HepG2 (cell line): ENCODE measurements at regions not wholly inside any gene's neighbourhood (a gene's known extent, or its start where the extent isn't known, plus 50 kb on each side); places are given as distances from the start of the nearest gene placed in this dataset.

Experiments used
- ATAC-seq: fragments of 200-7000 bp; cut with Tn5 transposase; 3 replicates; pipeline ENCODE4 v1.9.1; 2020; ENCODE audit warnings: mild to moderate bottlenecking, moderate library complexity
- BruUV-seq: library from RNA; stranded (reverse); fragments of 400-500 nt; replicated peaks from 2 replicates; lab custom pipeline; 2021; lab: Mats Ljungman, UMichigan
- CTCF ChIA-PET: fragments of 300-600 bp; formaldehyde crosslinking; extraction: SDS; loops from one replicate; lab custom pipeline; 2021; ENCODE audit warnings: low total read pairs, inconsistent platforms, low intra/inter-chr PET ratio; lab: Yijun Ruan, JAX
- POLR2A ChIA-PET: fragments of 350-600 bp; sonication (Branson Sonifier 250); formaldehyde crosslinking; loops from one replicate; lab custom pipeline; 2020; ENCODE audit warnings: antibody characterized with exemption, inconsistent platforms; lab: Yijun Ruan, JAX
- DNase-seq: peaks from one replicate; pipeline ENCODE4 v3.0.0-alpha.2; 2015; ENCODE audit warnings: low spot score
- FAIRE-seq: peaks from 3 replicates; lab custom pipeline; 2011; peaks lifted over from hg19 to GRCh38; lab: Jason Lieb, UNC
- H2AFZ ChIP-seq: one replicate; pipeline ENCODE4 v1.6.1; 2011; ENCODE audit warnings: low read length, inconsistent platforms
- H3K27ac ChIP-seq: fragments of 300-600 bp; 3 replicates; pipeline ENCODE4 v1.8.0; 2011; ENCODE audit warnings: mixed run types, mild to moderate bottlenecking, mixed read lengths, low read length, inconsistent platforms; ENCODE audit not compliant: insufficient read depth; ENCODE audit errors: extremely low read length
- H3K27me3 ChIP-seq, 2 experiments: fragments of 200-600 bp in 1 of 2; 2 replicates in 1 of 2; 3 replicates in 1 of 2; pipeline versions ENCODE4 v1.6.0 to v1.8.0; 2011; ENCODE audit warnings: low read length in 2 of 2, mild to moderate bottlenecking in 2 of 2, moderate library complexity in 2 of 2, inconsistent platforms in 1 of 2; ENCODE audit not compliant: insufficient read depth in 2 of 2, control insufficient read depth in 1 of 2
- H3K36me3 ChIP-seq, 2 experiments: fragments of 200-600 bp in 1 of 2; replicated peaks in 1 of 2; 2 replicates in 1 of 2; 3 replicates in 1 of 2; pipeline versions ENCODE4 v1.5.1 to v1.8.0; 2011; ENCODE audit warnings: low read length in 2 of 2, inconsistent platforms in 1 of 2; ENCODE audit not compliant: insufficient read depth in 2 of 2, control insufficient read depth in 1 of 2
- H3K4me1 ChIP-seq: 2 replicates; pipeline ENCODE4 v1.5.1; 2012; ENCODE audit warnings: low read length, inconsistent platforms; ENCODE audit not compliant: insufficient read depth
- H3K4me2 ChIP-seq: 2 replicates; pipeline ENCODE4 v1.6.0; 2011; ENCODE audit warnings: low read depth, low read length, inconsistent platforms
- H3K4me3 ChIP-seq, 3 experiments: fragments of 200-600 bp in 1 of 3; sonication (generic), shearing (Covaris generic) in 1 of 3; replicated peaks in 1 of 3; 2 replicates each; pipeline ENCODE4 v1.5.1; 2011 to 2016; ENCODE audit warnings: low read length in 3 of 3, inconsistent platforms in 2 of 3, low read depth in 2 of 3, mild to moderate bottlenecking in 2 of 3, control low read depth in 1 of 3, mixed read lengths in 1 of 3; ENCODE audit not compliant: insufficient read depth in 1 of 3
- H3K79me2 ChIP-seq: one replicate; pipeline ENCODE4 v1.6.1; 2011; ENCODE audit warnings: low read length, inconsistent platforms; ENCODE audit not compliant: insufficient read depth
- H3K9ac ChIP-seq: 2 replicates; pipeline ENCODE4 v1.6.0; 2011; ENCODE audit warnings: mild to moderate bottlenecking, low read depth, low read length, inconsistent platforms; ENCODE audit not compliant: insufficient read depth
- H3K9me3 ChIP-seq: 2 replicates; pipeline ENCODE4 v1.5.1; 2012; ENCODE audit warnings: mild to moderate bottlenecking, low read length
- H4K20me1 ChIP-seq: 2 replicates; pipeline ENCODE4 v1.6.0; 2011; ENCODE audit warnings: inconsistent platforms, mild to moderate bottlenecking, low read length, moderate library complexity; ENCODE audit not compliant: insufficient read depth
- ARNT ChIP-seq: fragments of 450-650 bp; IDR thresholded peaks from 2 replicates; pipeline ENCODE4 v1.6.1; 2017
- KAT7 ChIP-seq: IDR thresholded peaks from 2 replicates; pipeline ENCODE4 v1.6.1; 2018; ENCODE audit warnings: borderline replicate concordance, missing compliant biosample characterization
- MLLT10 ChIP-seq: sonication (generic); formaldehyde crosslinking; IDR thresholded peaks from 2 replicates; pipeline ENCODE4 v1.4.0; 2020; ENCODE audit warnings: missing genetic modification reagents
- NFKB2 ChIP-seq: sonication (generic); formaldehyde crosslinking; IDR thresholded peaks from 2 replicates; pipeline ENCODE4 v1.4.0; 2020; ENCODE audit warnings: missing genetic modification reagents, borderline replicate concordance
- PLRG1 ChIP-seq: fragments of 450-650 bp; conservative IDR thresholded peaks from 2 replicates; pipeline ENCODE4 v1.6.1; 2016
- PPARG ChIP-seq: conservative IDR thresholded peaks from 2 replicates; pipeline ENCODE4 v1.6.1; 2016; ENCODE audit warnings: missing biosample characterization, missing genetic modification reagents
- ZFAT ChIP-seq: sonication (generic); formaldehyde crosslinking; conservative IDR thresholded peaks from 2 replicates; pipeline ENCODE4 v1.8.1; 2023; ENCODE audit warnings: missing genetic modification reagents, inconsistent platforms
- ZNF20 ChIP-seq: sonication (generic); formaldehyde crosslinking; IDR thresholded peaks from 2 replicates; pipeline ENCODE4 v1.4.0; 2020; ENCODE audit warnings: mild to moderate bottlenecking, moderate library complexity, missing genetic modification reagents
- ZNF230 ChIP-seq: sonication (generic); formaldehyde crosslinking; IDR thresholded peaks from 2 replicates; pipeline ENCODE4 v1.4.0; 2020; ENCODE audit warnings: mild to moderate bottlenecking, missing genetic modification reagents
- ZNF282 ChIP-seq: fragments of 450-650 bp; IDR thresholded peaks from 2 replicates; pipeline ENCODE4 v1.6.1; 2018; ENCODE audit not compliant: partially characterized antibody
- ZNF550 ChIP-seq: sonication (generic); formaldehyde crosslinking; IDR thresholded peaks from 2 replicates; pipeline ENCODE4 v1.4.0; 2020; ENCODE audit warnings: mild to moderate bottlenecking, missing genetic modification reagents, borderline replicate concordance
- ZNF556 ChIP-seq: sonication (generic); formaldehyde crosslinking; IDR thresholded peaks from 2 replicates; pipeline ENCODE4 v1.4.0; 2020; ENCODE audit warnings: mild to moderate bottlenecking, missing genetic modification reagents, borderline replicate concordance
- ZNF562 ChIP-seq: sonication (generic); formaldehyde crosslinking; IDR thresholded peaks from 2 replicates; pipeline ENCODE4 v1.8.0; 2022; ENCODE audit warnings: missing genetic modification reagents, borderline replicate concordance
- ZNF710 ChIP-seq: sonication (generic); formaldehyde crosslinking; IDR thresholded peaks from 2 replicates; pipeline ENCODE4 v1.5.0; 2020; ENCODE audit warnings: mild to moderate bottlenecking, missing genetic modification reagents, borderline replicate concordance
- ZNF773 ChIP-seq: sonication (generic); formaldehyde crosslinking; IDR thresholded peaks from 2 replicates; pipeline ENCODE4 v1.4.0; 2020; ENCODE audit warnings: missing genetic modification reagents, borderline replicate concordance
- WGBS: methylation state at CpG from one replicate; pipeline ENCODE4 v1.1.6; 2017; ENCODE audit warnings: low lambda C conversion rate; 5-methylcytosine and 5-hydroxymethylcytosine counted together
- in situ Hi-C: cut with HindIII; loops from 2 replicates; pipeline ENCODE4 v1.10.0; 2017; ENCODE audit warnings: low pct_unique_long_range_greater_than_20kb; ENCODE audit not compliant: extremely low pct_ligation_motif_present
- intact Hi-C: fragments of 100-400 bp; cut with micrococcal nuclease; formaldehyde crosslinking; loops from one replicate; pipeline ENCODE4 v1.10.0; 2022; ENCODE audit not compliant: unreplicated experiment
- TF ChIP-seq, protein P1 (sequence below): sonication (generic); formaldehyde crosslinking; conservative IDR thresholded peaks from 2 replicates; pipeline ENCODE4 v1.4.0; 2020; ENCODE audit warnings: missing genetic modification reagents
- TF ChIP-seq, protein P2 (sequence below): sonication (generic); formaldehyde crosslinking; IDR thresholded peaks from 2 replicates; pipeline ENCODE4 v1.5.0; 2020; ENCODE audit warnings: missing genetic modification reagents

GRCh38 chr1:212533148-212533517 lies 75.4 kb upstream of the ATF3 start:
- Histone ChIP-seq H3K9me3 (peaks cover 15% of the 10 kb centered on the region), H3K79me2 (no peaks in the 10 kb centered on the region), H3K27ac (no peak overlapping the region), H3K9ac (no peak overlapping the region), H3K4me3 (no peak overlapping the region)
- FAIRE-seq (no peak), DNase-seq (no peak), ATAC-seq (no peak)
- intact Hi-C loops, result no loop called here
- CTCF ChIA-PET, result no interaction called here
- TF ChIP-seq MLLT10 (CRISPR knock-in tag), result no peak
- no peak for TF ChIP-seq ZNF20 (CRISPR knock-in tag)
- TF ChIP-seq, all 625 proteins: peak for 0
- no peaks in the 10 kb centered on the region for H3K36me3 ChIP-seq
- H4K20me1 ChIP-seq, result no peaks in the 10 kb centered on the region
- in situ Hi-C loops, result no loop called here
- WGBS, result 66% methylated on average over 3 of the region's 3 CpGs
- no peaks in the 10 kb centered on the region for H3K4me1 ChIP-seq
- no peaks in the 10 kb centered on the region; a peak in 2 of 5 replicates for H3K27me3 ChIP-seq
- POLR2A ChIA-PET, result no interaction called here
- H3K4me2 ChIP-seq, result no peak overlapping the region
- H2AFZ ChIP-seq, result no peak overlapping the region
- BruUV-seq, result no TSS peak

DNA sequence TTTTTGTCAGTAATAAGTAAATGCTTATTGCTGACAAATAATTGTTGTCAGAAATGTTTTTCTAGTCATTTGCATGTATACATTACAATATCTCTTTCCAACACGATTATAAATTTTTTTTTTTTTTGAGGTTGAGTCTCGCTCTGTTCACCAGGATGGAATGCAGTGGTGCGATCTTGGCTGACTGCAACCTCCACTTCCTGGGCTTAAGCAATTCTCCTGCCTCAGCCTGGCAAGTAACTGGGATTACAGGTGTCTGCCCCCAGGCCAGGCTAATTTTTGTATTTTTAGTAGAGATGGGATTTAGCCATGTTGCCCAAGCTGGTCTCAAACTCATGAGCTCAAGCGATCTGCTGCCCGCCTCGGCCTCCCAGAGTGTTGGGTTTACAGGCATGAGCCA lies 72.0 kb upstream of the ATF3 start:
- no peaks in the 10 kb centered on the region for H3K36me3 ChIP-seq
- intact Hi-C loops (no loop called here), in situ Hi-C loops (no loop called here)
- no peaks in the 10 kb centered on the region for H3K79me2 ChIP-seq
- H2AFZ ChIP-seq, result no peak overlapping the region
- DNase-seq (no peak), ATAC-seq (no peak), FAIRE-seq (no peak)
- WGBS, result 78% methylated on average over 6 of the region's 6 CpGs
- H4K20me1 ChIP-seq, result no peaks in the 10 kb centered on the region
- no peak overlapping the region for H3K27ac ChIP-seq
- H3K4me1 ChIP-seq, result no peaks in the 10 kb centered on the region
- H3K4me3 ChIP-seq, result no peak overlapping the region
- peaks cover 15% of the 10 kb centered on the region for H3K9me3 ChIP-seq
- ChIA-PET POLR2A (no interaction called here), CTCF (no interaction called here)
- BruUV-seq, result no TSS peak
- H3K9ac ChIP-seq, result no peak overlapping the region
- no peaks in the 10 kb centered on the region; a peak in 1 of 5 replicates for H3K27me3 ChIP-seq
- no peak overlapping the region for H3K4me2 ChIP-seq
- TF ChIP-seq ZNF562 (CRISPR knock-in tag), result no peak
- TF ChIP-seq, protein P1, sequence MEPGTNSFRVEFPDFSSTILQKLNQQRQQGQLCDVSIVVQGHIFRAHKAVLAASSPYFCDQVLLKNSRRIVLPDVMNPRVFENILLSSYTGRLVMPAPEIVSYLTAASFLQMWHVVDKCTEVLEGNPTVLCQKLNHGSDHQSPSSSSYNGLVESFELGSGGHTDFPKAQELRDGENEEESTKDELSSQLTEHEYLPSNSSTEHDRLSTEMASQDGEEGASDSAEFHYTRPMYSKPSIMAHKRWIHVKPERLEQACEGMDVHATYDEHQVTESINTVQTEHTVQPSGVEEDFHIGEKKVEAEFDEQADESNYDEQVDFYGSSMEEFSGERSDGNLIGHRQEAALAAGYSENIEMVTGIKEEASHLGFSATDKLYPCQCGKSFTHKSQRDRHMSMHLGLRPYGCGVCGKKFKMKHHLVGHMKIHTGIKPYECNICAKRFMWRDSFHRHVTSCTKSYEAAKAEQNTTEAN (CRISPR knock-in tag), result no peak
- TF ChIP-seq ZNF230, result no peak
- no peak for TF ChIP-seq ZNF773 (CRISPR knock-in tag)
- TF ChIP-seq, protein P2, sequence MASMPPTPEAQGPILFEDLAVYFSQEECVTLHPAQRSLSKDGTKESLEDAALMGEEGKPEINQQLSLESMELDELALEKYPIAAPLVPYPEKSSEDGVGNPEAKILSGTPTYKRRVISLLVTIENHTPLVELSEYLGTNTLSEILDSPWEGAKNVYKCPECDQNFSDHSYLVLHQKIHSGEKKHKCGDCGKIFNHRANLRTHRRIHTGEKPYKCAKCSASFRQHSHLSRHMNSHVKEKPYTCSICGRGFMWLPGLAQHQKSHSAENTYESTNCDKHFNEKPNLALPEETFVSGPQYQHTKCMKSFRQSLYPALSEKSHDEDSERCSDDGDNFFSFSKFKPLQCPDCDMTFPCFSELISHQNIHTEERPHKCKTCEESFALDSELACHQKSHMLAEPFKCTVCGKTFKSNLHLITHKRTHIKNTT (CRISPR knock-in tag), result no peak
- TF ChIP-seq ARNT, result no peak
- TF ChIP-seq ZFAT (CRISPR knock-in tag), result no peak
- TF ChIP-seq NFKB2 (CRISPR knock-in tag), result no peak
- no peak for TF ChIP-seq ZNF550 (CRISPR knock-in tag)
- no peak for TF ChIP-seq PLRG1
- no peak for TF ChIP-seq ZNF282
- no peak for TF ChIP-seq KAT7 (CRISPR knock-in tag)
- no peak for TF ChIP-seq ZNF710 (CRISPR knock-in tag)
- no peak for TF ChIP-seq PPARG
- no peak for TF ChIP-seq ZNF556 (CRISPR knock-in tag)
